GM12878 (cell line): ENCODE measurements at regions not wholly inside any gene's neighbourhood (a gene's known extent, or its start where the extent isn't known, plus 50 kb on each side); places are given as distances from the start of the nearest gene placed in this dataset.

Source experiments
- ATAC-seq: fragments of 200-7000 bp; cut with Tn5 transposase; 3 replicates; pipeline ENCODE4 v1.9.1; 2020; ENCODE audit warnings: mild to moderate bottlenecking, moderate library complexity
- BruUV-seq: library from RNA; stranded (reverse); fragments of 400-500 nt; replicated peaks from 2 replicates; lab custom pipeline; 2021; lab: Mats Ljungman, UMichigan
- CTCF ChIA-PET: fragments of 300-600 bp; sonication (Branson Sonifier 250); formaldehyde crosslinking; extraction: SDS; loops from one replicate; lab custom pipeline; 2021; ENCODE audit warnings: inconsistent platforms; lab: Yijun Ruan, JAX
- POLR2A ChIA-PET: fragments of 350-600 bp; formaldehyde crosslinking; extraction: SDS; loops from one replicate; lab custom pipeline; 2021; ENCODE audit warnings: inconsistent platforms; lab: Charles Lee
- RAD21 ChIA-PET: fragments of 300-600 bp; sonication (Branson Sonifier 250); formaldehyde crosslinking; loops from one replicate; lab custom pipeline; 2023; ENCODE audit warnings: antibody characterized with exemption; ENCODE audit not compliant: unreplicated experiment; lab: Charles Lee
- SMC1A ChIA-PET: fragments of 300-600 bp; sonication (Branson Sonifier 250); formaldehyde crosslinking; loops from one replicate; lab custom pipeline; 2023; ENCODE audit not compliant: unreplicated experiment, uncharacterized antibody; lab: Charles Lee
- DNase-seq: peaks from one replicate; pipeline ENCODE4 v3.0.0-alpha.2; 2011; ENCODE audit warnings: low read depth, low spot score
- FAIRE-seq: peaks from 3 replicates; lab custom pipeline; 2011; peaks lifted over from hg19 to GRCh38; lab: Jason Lieb, UNC
- H2AFZ ChIP-seq: 2 replicates; pipeline ENCODE4 v1.6.0; 2011; ENCODE audit warnings: low read depth, low read length, control low read depth; ENCODE audit not compliant: control insufficient read depth
- H3K27ac ChIP-seq: 2 replicates; pipeline ENCODE4 v1.5.1; 2011; ENCODE audit warnings: control low read depth; ENCODE audit not compliant: control insufficient read depth, insufficient read depth
- H3K27me3 ChIP-seq, 2 experiments: replicated peaks in 1 of 2; 2 replicates each; pipeline versions ENCODE4 v1.6.0 to v1.6.1; 2011; ENCODE audit warnings: low read length in 1 of 2; ENCODE audit not compliant: control insufficient read depth in 2 of 2, insufficient read depth in 2 of 2
- H3K36me3 ChIP-seq, 2 experiments: 2 replicates each; pipeline ENCODE4 v1.5.1; 2011; ENCODE audit warnings: low read length in 1 of 2; ENCODE audit not compliant: control insufficient read depth in 2 of 2, insufficient read depth in 2 of 2
- H3K4me1 ChIP-seq: 2 replicates; pipeline ENCODE4 v1.6.1; 2011; ENCODE audit warnings: mild to moderate bottlenecking, low read length, moderate library complexity, mixed read lengths; ENCODE audit not compliant: control insufficient read depth, insufficient read depth
- H3K4me2 ChIP-seq: 2 replicates; pipeline ENCODE4 v1.6.0; 2011; ENCODE audit warnings: control low read depth; ENCODE audit not compliant: control insufficient read depth, insufficient read depth
- H3K4me3 ChIP-seq: fragments of 200-600 bp; sonication (generic); 2 replicates; pipeline ENCODE4 v1.5.1; 2016
- H3K79me2 ChIP-seq: 2 replicates; pipeline ENCODE4 v1.6.0; 2011; ENCODE audit warnings: low read length; ENCODE audit not compliant: control insufficient read depth, insufficient read depth
- H3K9ac ChIP-seq: 2 replicates; pipeline ENCODE4 v1.8.0; 2011; ENCODE audit warnings: low read length, control low read depth, mixed read lengths; ENCODE audit not compliant: control insufficient read depth, insufficient read depth
- H3K9me3 ChIP-seq: replicated peaks from 3 replicates; pipeline ENCODE4 v1.5.1; 2011; ENCODE audit warnings: mild to moderate bottlenecking, low read length; ENCODE audit not compliant: control insufficient read depth, insufficient read depth
- H4K20me1 ChIP-seq: 2 replicates; pipeline ENCODE4 v1.6.0; 2011; ENCODE audit not compliant: control insufficient read depth, insufficient read depth
- ASH2L ChIP-seq: fragments of 300-600, 200-600 bp; sonication (generic); IDR thresholded peaks from 2 replicates; pipeline ENCODE4 v1.6.1; 2017; ENCODE audit warnings: low read depth, mild to moderate bottlenecking, borderline replicate concordance
- BACH1 ChIP-seq: fragments of 450-650 bp; IDR thresholded peaks from 2 replicates; pipeline ENCODE4 v1.6.1; 2017; ENCODE audit warnings: mild to moderate bottlenecking, borderline replicate concordance
- CHD1 ChIP-seq: IDR thresholded peaks from 2 replicates; pipeline ENCODE4 v1.6.1; 2012; ENCODE audit warnings: low read depth, low read length, improper control_type of control experiment
- CREM ChIP-seq: IDR thresholded peaks from 2 replicates; pipeline ENCODE4 v1.6.1; 2014; ENCODE audit warnings: antibody characterized with exemption, low read depth
- JUND ChIP-seq: IDR thresholded peaks from 2 replicates; pipeline ENCODE4 v1.6.1; 2012; ENCODE audit warnings: low read depth, mild to moderate bottlenecking, low read length, improper control_type of control experiment, moderate library complexity
- PAX5 ChIP-seq: IDR thresholded peaks from 2 replicates; pipeline ENCODE4 v1.6.1; 2011; ENCODE audit warnings: low read depth, low read length, borderline replicate concordance
- RFX5 ChIP-seq: IDR thresholded peaks from 2 replicates; pipeline ENCODE4 v1.6.1; 2011; ENCODE audit warnings: low read depth, low read length, improper control_type of control experiment
- SMAD1 ChIP-seq: fragments of 450-650 bp; IDR thresholded peaks from 2 replicates; pipeline ENCODE4 v1.6.1; 2018; ENCODE audit warnings: mild to moderate bottlenecking, low read depth; ENCODE audit not compliant: partially characterized antibody
- WRNIP1 ChIP-seq: IDR thresholded peaks from 2 replicates; pipeline ENCODE4 v1.6.1; 2011; ENCODE audit warnings: low read depth, low read length, improper control_type of control experiment, borderline replicate concordance
- WGBS: methylation state at CpG from one replicate; pipeline ENCODE4 v1.1.6; 2016; ENCODE audit warnings: low lambda C conversion rate; ENCODE audit not compliant: insufficient replicate concordance, insufficient coverage; ENCODE audit errors: missing lambda C conversion rate; 5-methylcytosine and 5-hydroxymethylcytosine counted together
- in situ Hi-C: fragments of 300-500 bp; cut with MboI; formaldehyde crosslinking; loops from 9 replicates; pipeline ENCODE4 v1.14.3; 2018; ENCODE audit warnings: mixed read lengths
- intact Hi-C: fragments of 100-400 bp; cut with micrococcal nuclease; formaldehyde crosslinking; loops from one replicate; pipeline ENCODE4 v1.14.2; 2022; ENCODE audit not compliant: unreplicated experiment
- TF ChIP-seq, protein P1 (sequence below): fragments of 150-350 bp; IDR thresholded peaks from 2 replicates; pipeline ENCODE4 v1.6.1; 2016; ENCODE audit warnings: low read depth, low read length
- TF ChIP-seq, protein P2 (sequence below): fragments of 450-650 bp; IDR thresholded peaks from 2 replicates; pipeline ENCODE4 v1.6.1; 2016; ENCODE audit warnings: mild to moderate bottlenecking
- TF ChIP-seq, protein P3 (sequence below): fragments of 450-650 bp; IDR thresholded peaks from 2 replicates; pipeline ENCODE4 v1.6.1; 2017; ENCODE audit warnings: mild to moderate bottlenecking

DNA sequence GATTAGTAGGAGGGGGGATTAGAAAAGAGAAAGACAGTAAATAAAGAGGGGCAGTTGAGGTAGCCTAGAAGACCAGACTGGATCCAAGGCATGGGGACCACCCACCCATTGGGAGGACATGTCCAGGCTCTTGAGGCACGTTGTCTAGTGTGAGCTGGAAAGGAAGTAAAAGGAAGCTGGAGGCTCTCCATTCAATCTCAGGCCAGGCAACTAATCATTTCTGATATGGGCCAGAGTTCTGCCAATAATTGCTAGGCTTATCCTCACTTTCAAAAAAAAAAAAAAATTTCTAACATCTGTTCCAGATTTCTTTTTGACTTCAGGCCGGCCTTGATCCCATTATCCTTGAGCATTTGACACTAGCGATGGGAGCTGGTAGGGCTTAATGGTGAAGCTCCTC is 476.1 kb downstream of the SOX6 start:
- TF ChIP-seq, protein P1, sequence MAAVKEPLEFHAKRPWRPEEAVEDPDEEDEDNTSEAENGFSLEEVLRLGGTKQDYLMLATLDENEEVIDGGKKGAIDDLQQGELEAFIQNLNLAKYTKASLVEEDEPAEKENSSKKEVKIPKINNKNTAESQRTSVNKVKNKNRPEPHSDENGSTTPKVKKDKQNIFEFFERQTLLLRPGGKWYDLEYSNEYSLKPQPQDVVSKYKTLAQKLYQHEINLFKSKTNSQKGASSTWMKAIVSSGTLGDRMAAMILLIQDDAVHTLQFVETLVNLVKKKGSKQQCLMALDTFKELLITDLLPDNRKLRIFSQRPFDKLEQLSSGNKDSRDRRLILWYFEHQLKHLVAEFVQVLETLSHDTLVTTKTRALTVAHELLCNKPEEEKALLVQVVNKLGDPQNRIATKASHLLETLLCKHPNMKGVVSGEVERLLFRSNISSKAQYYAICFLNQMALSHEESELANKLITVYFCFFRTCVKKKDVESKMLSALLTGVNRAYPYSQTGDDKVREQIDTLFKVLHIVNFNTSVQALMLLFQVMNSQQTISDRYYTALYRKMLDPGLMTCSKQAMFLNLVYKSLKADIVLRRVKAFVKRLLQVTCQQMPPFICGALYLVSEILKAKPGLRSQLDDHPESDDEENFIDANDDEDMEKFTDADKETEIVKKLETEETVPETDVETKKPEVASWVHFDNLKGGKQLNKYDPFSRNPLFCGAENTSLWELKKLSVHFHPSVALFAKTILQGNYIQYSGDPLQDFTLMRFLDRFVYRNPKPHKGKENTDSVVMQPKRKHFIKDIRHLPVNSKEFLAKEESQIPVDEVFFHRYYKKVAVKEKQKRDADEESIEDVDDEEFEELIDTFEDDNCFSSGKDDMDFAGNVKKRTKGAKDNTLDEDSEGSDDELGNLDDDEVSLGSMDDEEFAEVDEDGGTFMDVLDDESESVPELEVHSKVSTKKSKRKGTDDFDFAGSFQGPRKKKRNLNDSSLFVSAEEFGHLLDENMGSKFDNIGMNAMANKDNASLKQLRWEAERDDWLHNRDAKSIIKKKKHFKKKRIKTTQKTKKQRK = no peak
- TF ChIP-seq PAX5 = no peak
- TF ChIP-seq ASH2L = no peak
- no peak for TF ChIP-seq BACH1
- no peak for TF ChIP-seq JUND
- no peak for TF ChIP-seq CHD1
- TF ChIP-seq, protein P2, sequence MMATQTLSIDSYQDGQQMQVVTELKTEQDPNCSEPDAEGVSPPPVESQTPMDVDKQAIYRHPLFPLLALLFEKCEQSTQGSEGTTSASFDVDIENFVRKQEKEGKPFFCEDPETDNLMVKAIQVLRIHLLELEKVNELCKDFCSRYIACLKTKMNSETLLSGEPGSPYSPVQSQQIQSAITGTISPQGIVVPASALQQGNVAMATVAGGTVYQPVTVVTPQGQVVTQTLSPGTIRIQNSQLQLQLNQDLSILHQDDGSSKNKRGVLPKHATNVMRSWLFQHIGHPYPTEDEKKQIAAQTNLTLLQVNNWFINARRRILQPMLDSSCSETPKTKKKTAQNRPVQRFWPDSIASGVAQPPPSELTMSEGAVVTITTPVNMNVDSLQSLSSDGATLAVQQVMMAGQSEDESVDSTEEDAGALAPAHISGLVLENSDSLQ = no peak
- TF ChIP-seq, protein P3, sequence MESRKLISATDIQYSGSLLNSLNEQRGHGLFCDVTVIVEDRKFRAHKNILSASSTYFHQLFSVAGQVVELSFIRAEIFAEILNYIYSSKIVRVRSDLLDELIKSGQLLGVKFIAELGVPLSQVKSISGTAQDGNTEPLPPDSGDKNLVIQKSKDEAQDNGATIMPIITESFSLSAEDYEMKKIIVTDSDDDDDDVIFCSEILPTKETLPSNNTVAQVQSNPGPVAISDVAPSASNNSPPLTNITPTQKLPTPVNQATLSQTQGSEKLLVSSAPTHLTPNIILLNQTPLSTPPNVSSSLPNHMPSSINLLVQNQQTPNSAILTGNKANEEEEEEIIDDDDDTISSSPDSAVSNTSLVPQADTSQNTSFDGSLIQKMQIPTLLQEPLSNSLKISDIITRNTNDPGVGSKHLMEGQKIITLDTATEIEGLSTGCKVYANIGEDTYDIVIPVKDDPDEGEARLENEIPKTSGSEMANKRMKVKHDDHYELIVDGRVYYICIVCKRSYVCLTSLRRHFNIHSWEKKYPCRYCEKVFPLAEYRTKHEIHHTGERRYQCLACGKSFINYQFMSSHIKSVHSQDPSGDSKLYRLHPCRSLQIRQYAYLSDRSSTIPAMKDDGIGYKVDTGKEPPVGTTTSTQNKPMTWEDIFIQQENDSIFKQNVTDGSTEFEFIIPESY = no peak
- no peak for TF ChIP-seq WRNIP1
- TF ChIP-seq RFX5 = no peak
- no peak for TF ChIP-seq CREM
- no peak for TF ChIP-seq SMAD1
- CTCF ChIA-PET = no interaction called here
- RAD21 ChIA-PET = no interaction called here

More for the DNA sequence above, 476.1 kb downstream of the SOX6 start:
- no peak overlapping the region for H3K4me2 ChIP-seq
- H3K27ac ChIP-seq = no peak overlapping the region
- no peak overlapping the region for H2AFZ ChIP-seq
- no peaks in the 10 kb centered on the region for H4K20me1 ChIP-seq
- ChIA-PET SMC1A (no interaction called here), POLR2A (no interaction called here)
- H3K4me1 ChIP-seq = no peaks in the 10 kb centered on the region
- no peaks in the 10 kb centered on the region for H3K27me3 ChIP-seq
- WGBS = 14% methylated on average over 3 of the region's 3 CpGs
- BruUV-seq = no TSS peak
- in situ Hi-C loops = no loop called here
- no peaks in the 10 kb centered on the region for H3K36me3 ChIP-seq
- no peaks in the 10 kb centered on the region for H3K9me3 ChIP-seq
- H3K79me2 ChIP-seq = no peaks in the 10 kb centered on the region
- DNase-seq (no peak), FAIRE-seq (no peak), ATAC-seq (no peak)
- no peak overlapping the region for H3K4me3 ChIP-seq
- intact Hi-C loops = no loop called here
- H3K9ac ChIP-seq = no peak overlapping the region
